OCI-LY7 (cell line): ENCODE measurements at regions not wholly inside any gene's neighbourhood (a gene's known extent, or its start where the extent isn't known, plus 50 kb on each side); places are given as distances from the start of the nearest gene placed in this dataset.

Experiments used
- EZH2phosphoT487 ChIP-seq: fragments of 200-600 bp; sonication (generic); IDR thresholded peaks from 2 replicates; pipeline ENCODE4 v1.6.1; 2018; ENCODE audit warnings: low read depth, borderline replicate concordance, mild to moderate bottlenecking, mixed run types, antibody characterized with exemption, low read length, moderate library complexity, mixed read lengths
- TF ChIP-seq, protein P1 (sequence below): fragments of 200-600 bp; sonication (generic); conservative IDR thresholded peaks from 2 replicates; pipeline ENCODE4 v1.5.1; 2014; ENCODE audit warnings: mild to moderate bottlenecking, antibody characterized with exemption, low read length, moderate library complexity, mixed read lengths

DNA sequence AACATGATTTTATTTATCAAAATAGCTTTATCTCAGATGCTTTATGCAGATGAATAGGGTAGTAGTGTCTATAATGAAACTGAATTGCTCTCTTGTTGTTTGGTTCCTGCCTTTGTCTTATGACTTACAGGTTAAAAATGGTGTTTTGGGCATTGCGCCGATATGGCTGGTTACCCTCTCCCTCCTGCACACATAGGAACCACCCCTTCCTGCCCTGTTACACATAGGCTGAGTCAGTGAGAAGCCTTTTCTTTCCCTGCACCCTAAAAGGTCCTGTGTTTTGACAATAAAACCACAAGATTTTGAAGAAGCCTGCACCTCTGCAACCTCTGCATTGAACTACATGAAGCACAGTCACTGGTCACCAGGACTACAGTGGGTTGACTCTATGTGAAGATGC is 655.8 kb upstream of the ANKRD30A start:
- TF ChIP-seq, protein P1, sequence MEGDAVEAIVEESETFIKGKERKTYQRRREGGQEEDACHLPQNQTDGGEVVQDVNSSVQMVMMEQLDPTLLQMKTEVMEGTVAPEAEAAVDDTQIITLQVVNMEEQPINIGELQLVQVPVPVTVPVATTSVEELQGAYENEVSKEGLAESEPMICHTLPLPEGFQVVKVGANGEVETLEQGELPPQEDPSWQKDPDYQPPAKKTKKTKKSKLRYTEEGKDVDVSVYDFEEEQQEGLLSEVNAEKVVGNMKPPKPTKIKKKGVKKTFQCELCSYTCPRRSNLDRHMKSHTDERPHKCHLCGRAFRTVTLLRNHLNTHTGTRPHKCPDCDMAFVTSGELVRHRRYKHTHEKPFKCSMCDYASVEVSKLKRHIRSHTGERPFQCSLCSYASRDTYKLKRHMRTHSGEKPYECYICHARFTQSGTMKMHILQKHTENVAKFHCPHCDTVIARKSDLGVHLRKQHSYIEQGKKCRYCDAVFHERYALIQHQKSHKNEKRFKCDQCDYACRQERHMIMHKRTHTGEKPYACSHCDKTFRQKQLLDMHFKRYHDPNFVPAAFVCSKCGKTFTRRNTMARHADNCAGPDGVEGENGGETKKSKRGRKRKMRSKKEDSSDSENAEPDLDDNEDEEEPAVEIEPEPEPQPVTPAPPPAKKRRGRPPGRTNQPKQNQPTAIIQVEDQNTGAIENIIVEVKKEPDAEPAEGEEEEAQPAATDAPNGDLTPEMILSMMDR = no peak
- TF ChIP-seq EZH2phosphoT487 = no peak
